ENCODE measurements at regions not wholly inside any gene's neighbourhood (a gene's known extent, or its start where the extent isn't known, plus 50 kb on each side); places are given as distances from the start of the nearest gene placed in this dataset.

DNA sequence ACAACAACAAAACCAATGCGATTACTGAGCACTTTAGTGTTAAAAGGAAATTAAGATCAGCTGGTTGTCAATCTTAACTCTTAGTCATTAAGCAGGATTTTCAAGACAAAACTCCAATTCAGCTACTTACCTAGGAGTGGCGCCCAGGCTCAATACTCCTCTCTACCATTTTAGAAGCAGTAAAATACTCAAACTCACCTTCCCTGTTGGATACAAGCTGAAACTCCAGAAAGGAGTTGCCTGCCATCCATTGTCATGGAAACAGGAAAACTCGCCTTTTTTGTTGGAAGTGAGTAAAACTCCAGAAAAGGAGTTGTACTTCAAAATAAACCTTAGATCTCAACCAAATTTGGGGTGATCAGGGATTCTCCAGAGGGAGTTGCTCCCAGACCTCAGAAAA is 127.0 kb upstream of the F3 start:
- CTCF ChIA-PET = no interaction called here
- no peak for DNase-seq (ENCODE audit: low spot score)
- no TSS peak for BruUV-seq (replicated peaks)
- H3K27me3 ChIP-seq (replicated peaks; ENCODE audit: insufficient read depth, low read depth, low read length, poor library complexity) = no peaks in the 10 kb centered on the region
- no peak overlapping the region for H3K27ac ChIP-seq (ENCODE audit: low read depth, low read length, poor library complexity, severe bottlenecking)
- H3K36me3 ChIP-seq (ENCODE audit: insufficient read depth, low read length, poor library complexity, severe bottlenecking) = no peaks in the 10 kb centered on the region
- intact Hi-C loops (cut with micrococcal nuclease; ENCODE audit: unreplicated experiment) = no loop called here
- H3K4me1 ChIP-seq (ENCODE audit: insufficient read depth, low read length, poor library complexity, severe bottlenecking) = peaks cover 14% of the 10 kb centered on the region
- no peak overlapping the region for H3K4me3 ChIP-seq (ENCODE audit: low read depth, low read length, poor library complexity, severe bottlenecking)
- TF ChIP-seq EZH2 (IDR thresholded peaks at IDR 0.05; ENCODE audit: borderline replicate concordance, low read depth, low read length, poor library complexity, severe bottlenecking) = no peak
- TF ChIP-seq, protein P1, sequence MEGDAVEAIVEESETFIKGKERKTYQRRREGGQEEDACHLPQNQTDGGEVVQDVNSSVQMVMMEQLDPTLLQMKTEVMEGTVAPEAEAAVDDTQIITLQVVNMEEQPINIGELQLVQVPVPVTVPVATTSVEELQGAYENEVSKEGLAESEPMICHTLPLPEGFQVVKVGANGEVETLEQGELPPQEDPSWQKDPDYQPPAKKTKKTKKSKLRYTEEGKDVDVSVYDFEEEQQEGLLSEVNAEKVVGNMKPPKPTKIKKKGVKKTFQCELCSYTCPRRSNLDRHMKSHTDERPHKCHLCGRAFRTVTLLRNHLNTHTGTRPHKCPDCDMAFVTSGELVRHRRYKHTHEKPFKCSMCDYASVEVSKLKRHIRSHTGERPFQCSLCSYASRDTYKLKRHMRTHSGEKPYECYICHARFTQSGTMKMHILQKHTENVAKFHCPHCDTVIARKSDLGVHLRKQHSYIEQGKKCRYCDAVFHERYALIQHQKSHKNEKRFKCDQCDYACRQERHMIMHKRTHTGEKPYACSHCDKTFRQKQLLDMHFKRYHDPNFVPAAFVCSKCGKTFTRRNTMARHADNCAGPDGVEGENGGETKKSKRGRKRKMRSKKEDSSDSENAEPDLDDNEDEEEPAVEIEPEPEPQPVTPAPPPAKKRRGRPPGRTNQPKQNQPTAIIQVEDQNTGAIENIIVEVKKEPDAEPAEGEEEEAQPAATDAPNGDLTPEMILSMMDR (conservative IDR thresholded peaks at IDR 0.05; ENCODE audit: low read depth, low read length) = no peak
- no peaks in the 10 kb centered on the region for H3K9me3 ChIP-seq (ENCODE audit: low read depth, low read length, poor library complexity, severe bottlenecking)
- POLR2A ChIA-PET (ENCODE audit: low non-redundant PET) = no interaction called here

DNA sequence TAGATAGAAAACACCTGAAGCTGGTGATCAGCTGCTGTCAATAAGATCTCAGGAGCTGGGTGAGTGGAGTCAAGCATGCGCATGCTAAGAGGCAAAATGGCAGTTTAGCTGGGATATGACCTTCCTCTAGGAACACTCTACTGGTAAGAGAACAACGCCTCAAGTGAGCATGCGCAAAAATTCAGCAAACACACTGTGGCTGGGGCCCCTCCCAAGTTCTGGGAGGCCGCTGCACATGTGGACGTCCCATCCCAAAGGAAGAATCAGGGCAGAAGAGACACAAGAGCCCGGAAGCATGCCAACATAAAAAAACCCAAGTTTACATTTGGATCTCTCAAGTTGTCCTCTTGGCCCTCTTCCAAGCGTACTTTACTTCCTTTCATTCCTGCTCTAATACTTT is 126.3 kb upstream of the F3 start:
- H3K4me3 ChIP-seq (ENCODE audit: low read depth, low read length, poor library complexity, severe bottlenecking) = no peak overlapping the region
- H3K27me3 ChIP-seq (replicated peaks; ENCODE audit: insufficient read depth, low read depth, low read length, poor library complexity) = no peaks in the 10 kb centered on the region
- no peak for TF ChIP-seq EZH2 (IDR thresholded peaks at IDR 0.05; ENCODE audit: borderline replicate concordance, low read depth, low read length, poor library complexity, severe bottlenecking)
- TF ChIP-seq, protein P1 (conservative IDR thresholded peaks at IDR 0.05; ENCODE audit: low read depth, low read length) = no peak
- no peak overlapping the region for H3K27ac ChIP-seq (ENCODE audit: low read depth, low read length, poor library complexity, severe bottlenecking)
- no TSS peak for BruUV-seq (replicated peaks)
- no peaks in the 10 kb centered on the region for H3K9me3 ChIP-seq (ENCODE audit: low read depth, low read length, poor library complexity, severe bottlenecking)
- intact Hi-C loops (cut with micrococcal nuclease; ENCODE audit: unreplicated experiment) = no loop called here
- DNase-seq (ENCODE audit: low spot score) = no peak
- POLR2A ChIA-PET (ENCODE audit: low non-redundant PET) = no interaction called here
- CTCF ChIA-PET = no interaction called here
- H3K4me1 ChIP-seq (ENCODE audit: insufficient read depth, low read length, poor library complexity, severe bottlenecking) = peaks cover 14% of the 10 kb centered on the region
- H3K36me3 ChIP-seq (ENCODE audit: insufficient read depth, low read length, poor library complexity, severe bottlenecking) = no peaks in the 10 kb centered on the region

DNA sequence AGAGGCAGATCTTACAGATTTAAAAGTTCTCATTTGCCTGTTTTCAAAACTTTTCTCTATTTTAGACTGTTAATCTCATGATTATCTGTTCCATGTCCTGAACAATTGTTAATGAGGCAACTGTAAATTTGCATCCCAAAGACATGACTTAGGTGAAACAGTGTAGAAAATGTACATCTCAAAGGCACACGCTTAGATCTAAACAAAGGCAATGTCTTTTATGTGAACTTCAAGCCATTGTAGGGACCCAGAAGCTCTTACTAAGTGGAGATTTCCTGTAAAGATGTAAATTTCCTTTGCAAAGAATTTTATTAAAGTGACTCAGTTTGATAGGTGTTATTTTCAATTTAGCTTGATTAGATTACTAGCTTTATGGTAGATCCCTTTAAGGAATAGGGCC is 125.2 kb upstream of the F3 start:
- ChIA-PET POLR2A (ENCODE audit: low non-redundant PET) (interaction anchor here (0.6 kb wide), 1 partner anchor 30 kb away, joined by 5 read pairs; no protein-coding TSS in a partner anchor), CTCF (no interaction called here)
- Histone ChIP-seq H3K4me3 (ENCODE audit: low read depth, low read length, poor library complexity, severe bottlenecking) (no peak overlapping the region), H3K9me3 (ENCODE audit: low read depth, low read length, poor library complexity, severe bottlenecking) (no peaks in the 10 kb centered on the region), H3K27me3 (replicated peaks; ENCODE audit: insufficient read depth, low read depth, low read length, poor library complexity) (no peaks in the 10 kb centered on the region), H3K4me1 (ENCODE audit: insufficient read depth, low read length, poor library complexity, severe bottlenecking) (peaks cover 14% of the 10 kb centered on the region), H3K27ac (ENCODE audit: low read depth, low read length, poor library complexity, severe bottlenecking) (no peak overlapping the region), H3K36me3 (ENCODE audit: insufficient read depth, low read length, poor library complexity, severe bottlenecking) (no peaks in the 10 kb centered on the region)
- no TSS peak for BruUV-seq (replicated peaks)
- TF ChIP-seq, protein P1 (conservative IDR thresholded peaks at IDR 0.05; ENCODE audit: low read depth, low read length) = no peak
- TF ChIP-seq EZH2 (IDR thresholded peaks at IDR 0.05; ENCODE audit: borderline replicate concordance, low read depth, low read length, poor library complexity, severe bottlenecking) = no peak
- intact Hi-C loops (cut with micrococcal nuclease; ENCODE audit: unreplicated experiment) = no loop called here
- peak; percentile 78 for DNase-seq (ENCODE audit: low spot score)

Data from A673 (cell line).